ENCODE measurements at regions not wholly inside any gene's neighbourhood (a gene's known extent, or its start where the extent isn't known, plus 50 kb on each side); places are given as distances from the start of the nearest gene placed in this dataset.

DNA sequence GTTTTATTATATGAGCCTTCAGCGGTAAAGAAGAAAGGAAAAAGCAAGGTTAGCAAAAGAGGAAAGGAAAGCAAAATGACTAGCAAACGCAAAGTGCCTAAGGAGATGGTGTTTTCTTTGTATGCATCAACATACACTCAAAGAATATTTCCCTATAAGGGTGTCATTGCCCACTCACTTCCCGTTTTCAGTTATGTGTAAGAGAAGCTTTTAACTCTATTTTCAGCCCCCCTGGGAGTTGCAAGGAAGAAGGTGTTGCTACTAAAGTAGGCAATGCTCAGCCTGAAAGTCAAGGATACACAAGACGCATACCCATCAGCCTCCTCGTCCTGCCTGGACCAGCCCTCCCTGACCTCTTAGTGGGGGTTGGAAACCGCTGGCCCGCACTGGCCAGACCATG, 267.7 kb upstream of the ZFHX3 start:
- Mint-ChIP-seq H3K27ac (no peak overlapping the region), H3K36me3 (ENCODE audit: low read depth) (no peaks in the 10 kb centered on the region), H3K4me1 (ENCODE audit: low read depth) (no peaks in the 10 kb centered on the region), H3K27me3 (no peaks in the 10 kb centered on the region), H3K4me3 (no peak overlapping the region), H3K9me3 (peaks cover 6% of the 10 kb centered on the region)

GRCh38 chr16:73313950-73314349, 266.0 kb upstream of the ZFHX3 start:
- H3K36me3 Mint-ChIP-seq (ENCODE audit: low read depth) = no peaks in the 10 kb centered on the region
- no peak overlapping the region for H3K4me3 Mint-ChIP-seq
- no peaks in the 10 kb centered on the region for H3K27me3 Mint-ChIP-seq
- peaks cover 6% of the 10 kb centered on the region for H3K9me3 Mint-ChIP-seq
- no peak overlapping the region for H3K27ac Mint-ChIP-seq
- no peaks in the 10 kb centered on the region for H3K4me1 Mint-ChIP-seq (ENCODE audit: low read depth)

DNA sequence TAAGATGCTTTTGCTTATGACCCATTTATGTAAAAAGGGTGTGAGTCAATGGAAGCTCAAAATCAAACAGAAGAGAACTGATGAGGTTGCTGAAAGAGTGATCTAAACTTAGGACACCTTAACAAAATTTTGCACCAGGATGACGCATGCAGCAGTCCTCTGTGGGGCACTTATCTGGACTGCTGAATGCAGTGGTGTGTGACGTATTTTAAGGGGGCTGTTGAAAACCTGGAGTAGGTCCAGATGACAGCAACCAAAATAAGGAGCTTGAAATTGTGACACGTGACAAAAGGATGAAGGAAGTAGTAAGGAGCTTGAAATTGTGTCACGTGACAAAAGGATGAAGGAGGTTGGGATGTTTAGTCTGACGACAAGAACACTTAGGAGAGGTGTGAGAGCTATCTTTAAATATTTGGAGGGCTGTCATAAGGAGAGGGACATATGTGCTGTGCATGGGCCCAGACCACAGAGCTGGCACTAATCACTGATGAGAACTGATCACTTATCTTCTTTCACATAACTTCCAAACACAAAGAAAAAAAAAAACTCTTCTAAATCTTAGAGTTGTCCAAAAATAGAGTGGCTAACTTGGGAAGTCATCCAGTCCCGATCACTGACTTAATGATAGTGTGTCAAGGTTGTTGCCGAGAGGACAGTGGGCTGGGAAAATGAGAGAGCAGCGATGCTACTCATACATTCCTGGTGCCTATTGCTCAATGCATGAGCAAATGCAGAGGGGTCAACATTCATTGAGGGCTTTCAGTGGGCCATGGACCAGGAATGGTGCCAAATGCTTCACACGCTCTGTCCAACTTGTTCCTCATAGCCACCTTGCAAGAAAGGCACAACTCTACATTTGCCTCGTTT, 264.2 kb upstream of the ZFHX3 start:
- no peak overlapping the region for H3K27ac Mint-ChIP-seq
- peaks cover 6% of the 10 kb centered on the region for H3K9me3 Mint-ChIP-seq
- H3K4me3 Mint-ChIP-seq = no peak overlapping the region
- H3K36me3 Mint-ChIP-seq (ENCODE audit: low read depth) = no peaks in the 10 kb centered on the region
- H3K27me3 Mint-ChIP-seq = no peaks in the 10 kb centered on the region
- H3K4me1 Mint-ChIP-seq (ENCODE audit: low read depth) = no peaks in the 10 kb centered on the region

- no peaks in the 10 kb centered on the region for H3K36me3 Mint-ChIP-seq (ENCODE audit: low read depth)
- H3K27me3 Mint-ChIP-seq = no peaks in the 10 kb centered on the region
- no peaks in the 10 kb centered on the region for H3K4me1 Mint-ChIP-seq (ENCODE audit: low read depth)
- peaks cover 6% of the 10 kb centered on the region for H3K9me3 Mint-ChIP-seq
- no peak overlapping the region for H3K27ac Mint-ChIP-seq
- H3K4me3 Mint-ChIP-seq = no peak overlapping the region
Measured at GRCh38 chr16:73308771-73309170, 260.8 kb upstream of the ZFHX3 start.

- no peaks in the 10 kb centered on the region for H3K27me3 Mint-ChIP-seq
- no peak overlapping the region for H3K4me3 Mint-ChIP-seq
- H3K36me3 Mint-ChIP-seq (ENCODE audit: low read depth) = no peaks in the 10 kb centered on the region
- no peaks in the 10 kb centered on the region for H3K4me1 Mint-ChIP-seq (ENCODE audit: low read depth)
- H3K27ac Mint-ChIP-seq = no peak overlapping the region
- no peaks in the 10 kb centered on the region for H3K9me3 Mint-ChIP-seq
Measured at GRCh38 chr16:73306901-73307413, 259.0 kb upstream of the ZFHX3 start.

- Mint-ChIP-seq H3K4me3 (no peak overlapping the region), H3K36me3 (ENCODE audit: low read depth) (no peaks in the 10 kb centered on the region), H3K27me3 (no peaks in the 10 kb centered on the region), H3K9me3 (no peaks in the 10 kb centered on the region), H3K4me1 (ENCODE audit: low read depth) (no peaks in the 10 kb centered on the region), H3K27ac (no peak overlapping the region)
Measured at GRCh38 chr16:73304008-73304774, 256.3 kb upstream of the ZFHX3 start.

GRCh38 chr16:73302942-73303341, 255.0 kb upstream of the ZFHX3 start:
- Mint-ChIP-seq H3K36me3 (ENCODE audit: low read depth) (no peaks in the 10 kb centered on the region), H3K4me3 (no peak overlapping the region), H3K4me1 (ENCODE audit: low read depth) (no peaks in the 10 kb centered on the region), H3K27ac (no peak overlapping the region), H3K9me3 (no peaks in the 10 kb centered on the region), H3K27me3 (no peaks in the 10 kb centered on the region)

DNA sequence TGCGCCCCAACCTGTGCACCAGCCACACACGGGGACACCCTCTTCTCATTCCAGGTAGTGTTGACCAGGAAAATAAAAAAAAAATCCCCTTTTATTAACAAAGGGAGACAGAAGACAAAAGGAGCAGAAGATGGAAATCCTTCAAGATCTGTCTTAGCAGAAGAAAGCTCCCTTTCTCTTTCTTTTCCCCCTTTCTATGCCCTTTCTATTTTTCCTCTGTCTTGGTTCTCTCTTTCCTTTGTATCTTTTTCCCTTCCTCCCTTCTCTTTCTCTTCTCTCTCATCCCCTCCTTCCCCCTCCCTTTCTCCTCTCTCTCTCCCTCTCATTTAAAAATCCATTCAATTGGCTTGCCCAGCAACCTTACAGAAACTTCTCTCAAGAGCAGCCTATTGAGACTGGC, 254.1 kb upstream of the ZFHX3 start:
- H3K4me1 Mint-ChIP-seq (ENCODE audit: low read depth) = no peaks in the 10 kb centered on the region
- no peaks in the 10 kb centered on the region for H3K9me3 Mint-ChIP-seq
- H3K27me3 Mint-ChIP-seq = no peaks in the 10 kb centered on the region
- no peak overlapping the region for H3K4me3 Mint-ChIP-seq
- no peak overlapping the region for H3K27ac Mint-ChIP-seq
- no peaks in the 10 kb centered on the region for H3K36me3 Mint-ChIP-seq (ENCODE audit: low read depth)

GRCh38 chr16:73299346-73299745, 251.4 kb upstream of the ZFHX3 start:
- H3K27ac Mint-ChIP-seq = no peak overlapping the region

GRCh38 chr16:73298562-73298961, 250.6 kb upstream of the ZFHX3 start:
- no peaks in the 10 kb centered on the region for H3K9me3 Mint-ChIP-seq
- H3K4me3 Mint-ChIP-seq = no peak overlapping the region
- no peak overlapping the region for H3K27ac Mint-ChIP-seq
- H3K27me3 Mint-ChIP-seq = no peaks in the 10 kb centered on the region
- H3K4me1 Mint-ChIP-seq (ENCODE audit: low read depth) = no peaks in the 10 kb centered on the region
- H3K36me3 Mint-ChIP-seq (ENCODE audit: low read depth) = no peaks in the 10 kb centered on the region

More at GRCh38 chr16:73299346-73299745, 251.4 kb upstream of the ZFHX3 start:
- H3K4me1 Mint-ChIP-seq (ENCODE audit: low read depth) = no peaks in the 10 kb centered on the region
- H3K36me3 Mint-ChIP-seq (ENCODE audit: low read depth) = no peaks in the 10 kb centered on the region
- no peak overlapping the region for H3K4me3 Mint-ChIP-seq
- no peaks in the 10 kb centered on the region for H3K9me3 Mint-ChIP-seq
- no peaks in the 10 kb centered on the region for H3K27me3 Mint-ChIP-seq

DNA sequence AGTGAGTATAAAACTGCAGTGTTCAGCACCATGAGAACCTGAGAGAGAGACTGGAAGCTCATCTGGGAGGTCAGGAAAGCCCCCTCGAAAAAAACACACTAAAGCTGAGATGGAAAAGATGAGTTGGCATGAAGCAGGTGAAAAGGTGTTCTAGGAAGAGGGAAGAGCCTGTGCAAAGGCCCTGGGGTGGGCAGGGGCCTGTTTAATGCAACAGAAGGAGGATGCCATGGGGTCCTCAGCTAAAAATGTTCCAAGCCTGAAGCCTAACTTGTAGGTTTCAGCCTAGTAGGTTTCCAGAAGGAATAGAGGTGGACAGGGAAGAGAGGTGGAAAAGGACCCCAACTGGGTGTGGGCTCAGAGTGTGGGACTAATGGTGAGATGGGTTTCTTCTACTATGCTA, 242.3 kb upstream of the ZFHX3 start:
- H3K36me3 Mint-ChIP-seq (ENCODE audit: low read depth) = no peaks in the 10 kb centered on the region
- peaks cover 3% of the 10 kb centered on the region for H3K9me3 Mint-ChIP-seq
- peaks cover 10% of the 10 kb centered on the region for H3K27me3 Mint-ChIP-seq
- no peak overlapping the region for H3K4me3 Mint-ChIP-seq
- no peak overlapping the region for H3K27ac Mint-ChIP-seq
- H3K4me1 Mint-ChIP-seq (ENCODE audit: low read depth) = no peaks in the 10 kb centered on the region

DNA sequence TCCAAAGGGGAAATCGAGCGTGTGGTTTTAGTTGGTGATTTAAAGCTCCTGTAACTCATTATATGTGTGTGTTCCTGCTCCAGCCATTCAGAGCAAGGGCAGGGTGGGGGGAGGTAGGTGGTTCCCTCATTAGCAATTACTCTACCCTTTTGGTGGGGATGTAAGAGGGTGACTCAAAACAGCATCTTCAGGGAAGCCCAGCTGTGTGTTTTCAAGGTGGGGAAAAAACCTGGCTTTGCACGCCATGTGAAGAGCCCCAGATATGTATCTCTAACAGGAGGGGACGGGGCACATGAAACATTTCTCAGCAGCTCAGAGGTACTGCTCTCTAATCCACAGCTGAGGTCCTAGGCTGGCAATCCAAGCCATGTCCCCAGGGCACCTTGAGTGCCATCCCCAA, 241.3 kb upstream of the ZFHX3 start:
- Mint-ChIP-seq H3K27me3 (peaks cover 10% of the 10 kb centered on the region), H3K9me3 (peaks cover 3% of the 10 kb centered on the region), H3K27ac (no peak overlapping the region), H3K4me3 (no peak overlapping the region), H3K36me3 (ENCODE audit: low read depth) (no peaks in the 10 kb centered on the region), H3K4me1 (ENCODE audit: low read depth) (no peaks in the 10 kb centered on the region)

GRCh38 chr16:73288520-73288919, 240.6 kb upstream of the ZFHX3 start:
- H3K36me3 Mint-ChIP-seq (ENCODE audit: low read depth) = no peaks in the 10 kb centered on the region
- no peaks in the 10 kb centered on the region for H3K4me1 Mint-ChIP-seq (ENCODE audit: low read depth)
- no peak overlapping the region for H3K4me3 Mint-ChIP-seq
- peaks cover 10% of the 10 kb centered on the region for H3K27me3 Mint-ChIP-seq
- H3K9me3 Mint-ChIP-seq = peaks cover 3% of the 10 kb centered on the region
- H3K27ac Mint-ChIP-seq = no peak overlapping the region

GRCh38 chr16:73287859-73288405, 240.0 kb upstream of the ZFHX3 start:
- H3K27me3 Mint-ChIP-seq = peaks cover 10% of the 10 kb centered on the region
- H3K27ac Mint-ChIP-seq = no peak overlapping the region
- peaks cover 3% of the 10 kb centered on the region for H3K9me3 Mint-ChIP-seq
- H3K4me1 Mint-ChIP-seq (ENCODE audit: low read depth) = no peaks in the 10 kb centered on the region
- H3K36me3 Mint-ChIP-seq (ENCODE audit: low read depth) = no peaks in the 10 kb centered on the region
- H3K4me3 Mint-ChIP-seq = no peak overlapping the region
